VCaP (cell line): ENCODE measurements at regions not wholly inside any gene's neighbourhood (a gene's known extent, or its start where the extent isn't known, plus 50 kb on each side); places are given as distances from the start of the nearest gene placed in this dataset.

Experiments used
- H3K27ac ChIP-seq: fragments of 450-650 bp; 2 replicates; pipeline ENCODE4 v1.5.1; 2017
- CTCF ChIP-seq: fragments of 450-650 bp; conservative IDR thresholded peaks from 2 replicates; pipeline ENCODE4 v1.5.1; 2017; ENCODE audit warnings: mild to moderate bottlenecking, moderate library complexity

- no peak overlapping the region for H3K27ac ChIP-seq
- no peak for TF ChIP-seq CTCF
These were observed 258.1 kb downstream of the KLF6 start for GRCh38 chr10:3526727-3527501.

- peak overlapping the region; percentile 76; the same call in 1 of the 2 replicates for H3K27ac ChIP-seq
- no peak for TF ChIP-seq CTCF
These were observed 259.1 kb downstream of the KLF6 start for GRCh38 chr10:3525832-3526449.

GRCh38 chr10:3524086-3524960, 260.7 kb downstream of the KLF6 start:
- no peak; the same call in 1 of the 2 replicates for TF ChIP-seq CTCF
- peak overlapping the region; percentile 76 for H3K27ac ChIP-seq

GRCh38 chr10:3523309-3524050, 261.5 kb downstream of the KLF6 start:
- TF ChIP-seq CTCF, result no peak

GRCh38 chr10:3516923-3517255, 268.1 kb downstream of the KLF6 start:
- no peak for TF ChIP-seq CTCF
- no peak overlapping the region for H3K27ac ChIP-seq

More at GRCh38 chr10:3523309-3524050, 261.5 kb downstream of the KLF6 start:
- H3K27ac ChIP-seq, result peak overlapping the region; percentile 76

- no peak overlapping the region for H3K27ac ChIP-seq
- no peak for TF ChIP-seq CTCF
These were observed 268.6 kb downstream of the KLF6 start for GRCh38 chr10:3516234-3516922.
